T-cell (primary cell): ENCODE measurements at regions not wholly inside any gene's neighbourhood (a gene's known extent, or its start where the extent isn't known, plus 50 kb on each side); places are given as distances from the start of the nearest gene placed in this dataset.
"Not testable (repeated sequence)": the region's sequence is repeated elsewhere in the genome, so short reads cannot be mapped to it uniquely, and the experiment has no call there.

Source experiments
- ATAC-seq, 4 experiments: fragments of 200-7000 bp in 3 of 4; fragments of 150-1000 bp in 1 of 4; cut with Tn5 transposase; replicated peaks in 1 of 4; 1 replicate in 3 of 4; 2 replicates in 1 of 4; pipeline ENCODE4 v1.10.0; 2021; ENCODE audit warnings: moderate library complexity in 3 of 4, mild to moderate bottlenecking in 2 of 4, moderate number of reproducible peaks in 1 of 4
- CTCF ChIA-PET, 2 donors: fragments of 300-600 bp; sonication (Branson Sonifier 250); formaldehyde crosslinking; loops; one replicate each; lab custom pipeline; 2022; ENCODE audit warnings: antibody characterized with exemption in 2 of 2; lab: Charles Lee
- POLR2A ChIA-PET, 2 donors: fragments of 300-600 bp; sonication (Branson Sonifier 250); formaldehyde crosslinking; loops; one replicate each; lab custom pipeline; 2022; ENCODE audit warnings: antibody characterized with exemption in 2 of 2; lab: Charles Lee
- DNase-seq, 35 experiments: peaks; one replicate each; pipeline versions ENCODE4 v3.0.0 to v3.0.0-alpha.2; 2013 to 2023
- H3K27ac ChIP-seq: one replicate; pipeline ENCODE4 v1.5.1; 2013; ENCODE audit warnings: low read length
- H3K27me3 ChIP-seq, 2 experiments: replicated peaks in 1 of 2; 1 replicate in 1 of 2; 2 replicates in 1 of 2; pipeline versions ENCODE4 v1.6.1 to v1.7.0; 2013; ENCODE audit warnings: low read length in 1 of 2, mixed read lengths in 1 of 2; ENCODE audit not compliant: control insufficient read depth in 2 of 2, insufficient read depth in 2 of 2; ENCODE audit errors: extremely low read depth in 1 of 2
- H3K36me3 ChIP-seq, 2 donors: 1 replicate in 1 of 2; 2 replicates in 1 of 2; pipeline versions ENCODE4 v1.6.1 to v1.7.0; 2013; ENCODE audit warnings: low read length in 1 of 2; ENCODE audit not compliant: control insufficient read depth in 2 of 2, insufficient read depth in 1 of 2; ENCODE audit errors: extremely low read depth in 1 of 2
- H3K4me1 ChIP-seq, 2 experiments: 1 replicate in 1 of 2; 2 replicates in 1 of 2; pipeline versions ENCODE4 v1.6.1 to v1.7.0; 2013; ENCODE audit warnings: low read length in 2 of 2, mixed read lengths in 1 of 2; ENCODE audit not compliant: insufficient read depth in 2 of 2, control insufficient read depth in 1 of 2; ENCODE audit errors: extremely low read depth in 1 of 2
- H3K4me3 ChIP-seq, 2 donors: 1 replicate in 1 of 2; 2 replicates in 1 of 2; pipeline versions ENCODE4 v1.5.1 to v1.7.0; 2013; ENCODE audit warnings: mild to moderate bottlenecking in 2 of 2, low read length in 1 of 2, moderate library complexity in 1 of 2; ENCODE audit not compliant: control insufficient read depth in 1 of 2; ENCODE audit errors: extremely low read depth in 1 of 2
- H3K9me3 ChIP-seq: 2 replicates; pipeline ENCODE4 v1.7.0; 2013
- H3K27ac Mint-ChIP-seq, 2 donors: one replicate each; pipeline ENCODE4 v1.8.0; 2020 to 2021; ENCODE audit warnings: mild to moderate bottlenecking in 2 of 2, mixed read lengths in 2 of 2
- H3K27me3 Mint-ChIP-seq, 2 donors: one replicate each; pipeline ENCODE4 v1.8.0; 2021 to 2022; ENCODE audit warnings: mixed read lengths in 2 of 2
- H3K36me3 Mint-ChIP-seq: one replicate; pipeline ENCODE4 v1.8.0; 2021; ENCODE audit warnings: mixed read lengths
- H3K4me1 Mint-ChIP-seq, 3 donors: one replicate each; pipeline ENCODE4 v1.8.0; 2020 to 2022; ENCODE audit warnings: mixed read lengths in 3 of 3, mild to moderate bottlenecking in 1 of 3
- H3K4me3 Mint-ChIP-seq, 3 donors: one replicate each; pipeline ENCODE4 v1.8.0; 2020 to 2022; ENCODE audit warnings: mild to moderate bottlenecking in 3 of 3, mixed read lengths in 3 of 3, moderate library complexity in 3 of 3
- H3K9me3 Mint-ChIP-seq, 3 donors: one replicate each; pipeline ENCODE4 v1.8.0; 2020 to 2022; ENCODE audit warnings: mixed read lengths in 3 of 3
- WGBS: methylation state at CpG from one replicate; pipeline ENCODE4 v1.1.5; 2013; ENCODE audit warnings: missing lambda C conversion rate; ENCODE audit not compliant: insufficient coverage; 5-methylcytosine and 5-hydroxymethylcytosine counted together

- peaks cover 19% of the 10 kb centered on the region for H3K36me3 Mint-ChIP-seq
- H3K4me3 ChIP-seq: no peak overlapping the region
- H3K27me3 Mint-ChIP-seq: no peaks in the 10 kb centered on the region
- no peak for DNase-seq
- WGBS: 100% methylated on average over 2 of the region's 2 CpGs
- H3K9me3 Mint-ChIP-seq: peaks cover 3 to 10% (median 5%) of the 10 kb centered on the region in 3 donors
- H3K4me1 ChIP-seq: no peaks in the 10 kb centered on the region
- no peak for ATAC-seq
- no peaks in the 10 kb centered on the region for H3K9me3 ChIP-seq
- H3K27ac ChIP-seq: no peak overlapping the region
- ChIA-PET POLR2A (no interaction called here), CTCF (no interaction called here)
- no peak overlapping the region for H3K4me3 Mint-ChIP-seq
- H3K27me3 ChIP-seq: no peaks in the 10 kb centered on the region
- H3K36me3 ChIP-seq: no peaks in the 10 kb centered on the region
- no peaks in the 10 kb centered on the region for H3K4me1 Mint-ChIP-seq
- H3K27ac Mint-ChIP-seq: no peak overlapping the region
Measured at GRCh38 chr21:28693476-28693875, 299.2 kb downstream of the LTN1 start.

- H3K27me3 Mint-ChIP-seq: no peaks in the 10 kb centered on the region
- ATAC-seq (no peak), DNase-seq (no peak)
- ChIA-PET POLR2A (no interaction called here), CTCF (interaction anchor here in 1 of 2 donors (0.9 kb wide), 1 partner anchor 56 kb away, joined by 3 read pairs; no protein-coding TSS in a partner anchor)
- Histone ChIP-seq H3K36me3 (no peaks in the 10 kb centered on the region), H3K27me3 (no peaks in the 10 kb centered on the region), H3K4me3 (no peak overlapping the region), H3K9me3 (no peaks in the 10 kb centered on the region), H3K4me1 (no peaks in the 10 kb centered on the region), H3K27ac (no peak overlapping the region)
- peaks cover 4% of the 10 kb centered on the region for H3K36me3 Mint-ChIP-seq
- H3K4me1 Mint-ChIP-seq: no peaks in the 10 kb centered on the region
- H3K9me3 Mint-ChIP-seq: no peaks in the 10 kb centered on the region
- no peak overlapping the region for H3K4me3 Mint-ChIP-seq
- H3K27ac Mint-ChIP-seq: no peak overlapping the region
- WGBS: no CpG with 5 or more reads among the region's 1 CpG
Measured at GRCh38 chr21:28690196-28690595, 302.5 kb downstream of the LTN1 start.

- Histone ChIP-seq H3K27me3 (no peaks in the 10 kb centered on the region), H3K4me1 (no peaks in the 10 kb centered on the region), H3K36me3 (no peaks in the 10 kb centered on the region), H3K9me3 (no peaks in the 10 kb centered on the region), H3K4me3 (no peak overlapping the region), H3K27ac (no peak overlapping the region)
- WGBS: no CpG with 5 or more reads among the region's 1 CpG
- Mint-ChIP-seq H3K4me3 (no peak overlapping the region), H3K36me3 (peaks cover 6% of the 10 kb centered on the region), H3K27me3 (no peaks in the 10 kb centered on the region), H3K4me1 (no peaks in the 10 kb centered on the region), H3K9me3 (no peaks in the 10 kb centered on the region), H3K27ac (no peak overlapping the region)
- ATAC-seq: no peak
- no peak for DNase-seq
- CTCF ChIA-PET: no interaction called here
- POLR2A ChIA-PET: no interaction called here
Measured at GRCh38 chr21:28688381-28688780, 304.3 kb downstream of the LTN1 start.

- no peaks in the 10 kb centered on the region for H3K9me3 Mint-ChIP-seq
- ATAC-seq (no peak), DNase-seq (no peak)
- ChIA-PET CTCF (no interaction called here), POLR2A (interaction anchor here in 1 of 2 donors (0.5 kb wide), 1 partner anchor 23 kb away, joined by 3 read pairs; no protein-coding TSS in a partner anchor)
- H3K4me3 Mint-ChIP-seq: no peak overlapping the region
- no peaks in the 10 kb centered on the region for H3K27me3 Mint-ChIP-seq
- H3K36me3 Mint-ChIP-seq: peaks cover 6% of the 10 kb centered on the region
- H3K4me1 Mint-ChIP-seq: no peaks in the 10 kb centered on the region
- Histone ChIP-seq H3K27me3 (no peaks in the 10 kb centered on the region), H3K9me3 (no peaks in the 10 kb centered on the region), H3K27ac (no peak overlapping the region), H3K36me3 (no peaks in the 10 kb centered on the region), H3K4me1 (no peaks in the 10 kb centered on the region), H3K4me3 (no peak overlapping the region)
- WGBS: 100% methylated on average over 1 of the region's 1 CpG
- H3K27ac Mint-ChIP-seq: no peak overlapping the region
Measured at GRCh38 chr21:28687586-28687985, 305.1 kb downstream of the LTN1 start.

- DNase-seq (no peak), ATAC-seq (no peak)
- H3K9me3 ChIP-seq: no peaks in the 10 kb centered on the region
- Mint-ChIP-seq H3K27ac (no peak overlapping the region), H3K36me3 (peaks cover 7% of the 10 kb centered on the region), H3K27me3 (no peaks in the 10 kb centered on the region), H3K4me1 (no peaks in the 10 kb centered on the region), H3K4me3 (no peak overlapping the region), H3K9me3 (no peaks in the 10 kb centered on the region)
- no peak overlapping the region for H3K27ac ChIP-seq
- H3K4me1 ChIP-seq: no peaks in the 10 kb centered on the region
- ChIA-PET CTCF (no interaction called here), POLR2A (no interaction called here)
- WGBS: 84% methylated on average over 3 of the region's 6 CpGs
- no peaks in the 10 kb centered on the region for H3K27me3 ChIP-seq
- no peak overlapping the region for H3K4me3 ChIP-seq
- no peaks in the 10 kb centered on the region for H3K36me3 ChIP-seq
Measured at GRCh38 chr21:28683982-28684752, 308.5 kb downstream of the LTN1 start.

GRCh38 chr21:28682884-28683283 is 309.8 kb downstream of the LTN1 start:
- H3K4me3 ChIP-seq, DNase-seq, H3K36me3 ChIP-seq, ATAC-seq, H3K27ac ChIP-seq, CTCF ChIA-PET, H3K9me3 ChIP-seq, H3K27me3 Mint-ChIP-seq, H3K4me1 ChIP-seq, POLR2A ChIA-PET, H3K9me3 Mint-ChIP-seq, H3K4me3 Mint-ChIP-seq, H3K27me3 ChIP-seq, H3K4me1 Mint-ChIP-seq, H3K27ac Mint-ChIP-seq: not testable (repeated sequence)
- WGBS: no CpG with 5 or more reads among the region's 3 CpGs
- H3K36me3 Mint-ChIP-seq: peaks cover 11% of the 10 kb centered on the region
